ENCODE measurements at regions not wholly inside any gene's neighbourhood (a gene's known extent, or its start where the extent isn't known, plus 50 kb on each side); places are given as distances from the start of the nearest gene placed in this dataset.

DNA sequence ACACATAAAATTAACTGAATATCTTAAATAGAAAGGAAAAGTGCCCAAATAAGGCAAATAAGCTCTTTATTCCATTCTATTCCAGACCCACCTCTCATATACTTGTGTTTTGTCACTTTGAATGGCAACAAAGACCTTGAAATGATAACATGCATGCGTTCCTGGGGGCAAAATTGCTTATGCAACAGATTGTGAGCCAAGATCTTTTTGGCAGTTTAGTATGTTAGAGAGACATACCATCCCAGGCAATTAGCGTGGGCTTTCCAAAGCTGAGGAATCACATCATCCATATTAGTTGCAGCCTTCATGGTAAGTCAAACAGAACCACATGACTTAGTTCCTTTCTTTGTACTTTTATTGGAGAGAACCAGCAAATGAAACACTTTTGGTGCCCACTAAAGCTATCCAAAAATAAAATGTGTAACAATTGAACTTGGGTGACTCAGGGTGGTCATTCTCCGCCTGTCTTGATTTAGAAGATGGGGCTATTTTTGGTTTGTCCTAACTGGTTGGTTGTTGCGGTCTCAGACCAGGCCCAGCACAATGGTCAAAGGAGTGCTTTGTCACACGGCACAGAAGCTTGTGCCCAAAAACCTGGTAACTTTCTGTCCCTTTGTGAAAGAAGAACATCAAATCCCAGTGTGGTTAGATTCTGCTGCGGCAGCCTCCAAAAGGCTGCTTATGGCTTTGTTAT, 68.7 kb upstream of the ATF3 start:
- no CpG with 5 or more reads among the region's 6 CpGs for WGBS (ENCODE audit: insufficient coverage, insufficient read length)
- H3K4me1 ChIP-seq (ENCODE audit: control insufficient read depth, insufficient read depth, low read length), result no peaks in the 10 kb centered on the region
- H3K9me3 ChIP-seq (ENCODE audit: control insufficient read depth, insufficient read depth, low read length), result no peaks in the 10 kb centered on the region
- H3K4me3 ChIP-seq (ENCODE audit: low read length), result no peak overlapping the region
- H3K36me3 ChIP-seq (ENCODE audit: control insufficient read depth, insufficient read depth, low read length), result no peaks in the 10 kb centered on the region
- DNase-seq (ENCODE audit: low read depth, low spot score), result no peak
- no peak overlapping the region for H3K27ac ChIP-seq (ENCODE audit: low read length)
- no peaks in the 10 kb centered on the region for H3K27me3 ChIP-seq (ENCODE audit: control insufficient read depth, insufficient read depth, low read length)

DNA sequence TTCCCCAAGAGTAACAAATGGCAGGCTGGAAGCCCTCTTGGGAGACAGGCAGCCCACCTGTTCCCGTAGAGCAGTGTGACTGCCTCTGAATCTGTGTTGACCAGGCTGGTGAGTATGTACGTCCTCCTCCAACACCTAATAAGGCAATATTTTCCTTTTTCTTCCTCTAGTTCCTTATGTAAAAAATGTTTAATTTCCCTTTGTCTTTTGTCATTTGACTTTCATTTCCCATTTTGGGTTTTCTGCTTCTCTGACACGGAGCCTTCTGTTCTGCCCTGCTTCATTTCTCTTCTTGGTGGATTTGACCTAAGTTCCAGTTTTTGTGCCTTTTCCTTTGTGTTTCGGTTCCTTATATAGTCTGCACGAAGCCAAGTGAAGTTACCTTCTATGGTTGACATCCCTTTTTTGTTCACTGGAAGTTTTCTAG, 65.8 kb upstream of the ATF3 start:
- Histone ChIP-seq H3K9me3 (ENCODE audit: control insufficient read depth, insufficient read depth, low read length) (no peaks in the 10 kb centered on the region), H3K27ac (ENCODE audit: low read length) (no peak overlapping the region), H3K4me1 (ENCODE audit: control insufficient read depth, insufficient read depth, low read length) (peaks cover 1% of the 10 kb centered on the region; the same call in 1 of the 2 replicates), H3K4me3 (ENCODE audit: low read length) (no peak overlapping the region), H3K36me3 (ENCODE audit: control insufficient read depth, insufficient read depth, low read length) (no peaks in the 10 kb centered on the region), H3K27me3 (ENCODE audit: control insufficient read depth, insufficient read depth, low read length) (no peaks in the 10 kb centered on the region)
- no CpG with 5 or more reads among the region's 5 CpGs for WGBS (ENCODE audit: insufficient coverage, insufficient read length)
- no peak for DNase-seq (ENCODE audit: low read depth, low spot score)

DNA sequence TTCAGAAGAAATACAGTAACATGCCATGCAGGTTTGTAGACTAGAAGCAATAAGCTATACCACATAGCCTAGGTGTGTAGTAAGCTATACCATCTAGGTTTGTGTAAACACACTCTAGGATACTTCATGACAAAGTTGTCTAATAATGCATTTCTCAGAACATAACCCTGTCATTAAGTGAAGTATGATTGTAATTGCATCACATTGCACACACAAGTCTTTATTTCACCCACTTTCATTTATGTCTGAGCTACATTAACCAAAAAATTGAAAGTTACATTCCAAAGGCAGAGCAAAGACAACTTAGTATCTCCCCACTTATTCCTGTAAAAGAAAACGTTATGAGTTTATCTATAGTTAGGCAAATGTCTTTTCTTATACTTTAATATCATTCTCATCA, 64.5 kb upstream of the ATF3 start:
- Histone ChIP-seq H3K27me3 (ENCODE audit: control insufficient read depth, insufficient read depth, low read length) (no peaks in the 10 kb centered on the region), H3K4me3 (ENCODE audit: low read length) (no peak overlapping the region), H3K4me1 (ENCODE audit: control insufficient read depth, insufficient read depth, low read length) (peaks cover 1% of the 10 kb centered on the region; the same call in 1 of the 2 replicates), H3K9me3 (ENCODE audit: control insufficient read depth, insufficient read depth, low read length) (no peaks in the 10 kb centered on the region), H3K27ac (ENCODE audit: low read length) (no peak overlapping the region), H3K36me3 (ENCODE audit: control insufficient read depth, insufficient read depth, low read length) (no peaks in the 10 kb centered on the region)
- DNase-seq (ENCODE audit: low read depth, low spot score), result no peak
- no CpG with 5 or more reads among the region's 1 CpG for WGBS (ENCODE audit: insufficient coverage, insufficient read length)

DNA sequence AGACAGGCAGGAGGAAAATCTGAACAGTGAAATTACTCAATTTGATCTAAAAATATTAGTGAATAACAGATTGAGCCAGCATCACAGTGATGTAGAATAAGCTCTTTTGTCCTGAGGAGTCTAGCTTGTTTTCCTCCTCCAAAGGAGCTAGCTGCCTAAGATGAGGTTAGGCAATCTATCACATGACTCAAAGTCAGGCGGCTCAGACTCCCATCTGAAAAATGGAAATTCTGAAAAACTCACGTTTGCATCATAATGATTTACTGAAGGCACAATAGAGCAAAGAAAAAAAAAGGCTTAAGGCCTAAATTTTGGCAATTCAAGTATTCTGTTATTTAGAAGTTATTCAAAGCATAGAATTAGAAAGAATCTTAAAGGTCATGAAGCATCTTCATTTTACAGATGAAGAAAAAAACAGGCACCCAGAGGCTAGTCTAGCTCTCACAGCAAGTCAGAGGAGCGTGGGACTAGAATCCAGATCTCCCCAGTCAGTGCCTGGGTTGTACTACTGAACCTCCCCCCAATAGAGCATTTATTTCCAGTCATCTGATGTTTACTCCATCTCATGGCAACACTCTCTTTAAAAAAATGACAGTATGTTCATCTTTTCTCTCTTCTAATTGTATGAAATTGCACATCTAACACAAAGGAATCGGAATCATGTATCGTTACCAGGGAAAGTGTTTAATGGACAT, 62.5 kb upstream of the ATF3 start:
- no peak for DNase-seq (ENCODE audit: low read depth, low spot score)
- no peaks in the 10 kb centered on the region for H3K36me3 ChIP-seq (ENCODE audit: control insufficient read depth, insufficient read depth, low read length)
- H3K4me1 ChIP-seq (ENCODE audit: control insufficient read depth, insufficient read depth, low read length), result peaks cover 1% of the 10 kb centered on the region; the same call in 1 of the 2 replicates
- no peaks in the 10 kb centered on the region for H3K27me3 ChIP-seq (ENCODE audit: control insufficient read depth, insufficient read depth, low read length)
- no peak overlapping the region for H3K27ac ChIP-seq (ENCODE audit: low read length)
- H3K9me3 ChIP-seq (ENCODE audit: control insufficient read depth, insufficient read depth, low read length), result no peaks in the 10 kb centered on the region
- no peak overlapping the region for H3K4me3 ChIP-seq (ENCODE audit: low read length)
- WGBS (ENCODE audit: insufficient coverage, insufficient read length), result no CpG with 5 or more reads among the region's 5 CpGs

DNA sequence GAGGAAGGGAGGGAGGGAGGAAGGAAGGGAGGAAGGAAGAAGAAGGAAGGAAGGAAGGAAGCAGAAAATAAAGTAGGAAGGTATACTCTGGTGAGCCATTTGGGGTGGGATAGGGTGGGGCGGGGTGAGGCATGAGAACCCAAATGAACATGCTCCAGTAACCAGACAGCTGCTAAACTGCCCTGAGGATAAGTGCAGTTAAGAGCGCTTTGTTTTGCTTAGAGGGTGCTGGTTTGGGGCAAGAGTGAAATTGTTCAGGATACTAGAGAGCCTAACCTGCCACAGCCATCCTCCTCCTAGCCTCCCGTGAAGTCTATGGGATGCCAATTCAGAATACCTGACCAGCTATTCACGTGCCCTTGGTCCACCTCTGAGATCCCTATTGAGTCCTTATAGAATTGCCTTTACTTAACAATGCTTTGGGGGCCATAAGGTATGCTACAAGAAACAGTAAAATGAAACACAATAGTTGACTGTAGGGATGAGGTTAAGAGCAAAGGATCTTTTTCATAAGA, 59.0 kb upstream of the ATF3 start:
- Histone ChIP-seq H3K36me3 (ENCODE audit: control insufficient read depth, insufficient read depth, low read length) (no peaks in the 10 kb centered on the region), H3K27me3 (ENCODE audit: control insufficient read depth, insufficient read depth, low read length) (no peaks in the 10 kb centered on the region), H3K4me3 (ENCODE audit: low read length) (no peak overlapping the region), H3K9me3 (ENCODE audit: control insufficient read depth, insufficient read depth, low read length) (no peaks in the 10 kb centered on the region), H3K4me1 (ENCODE audit: control insufficient read depth, insufficient read depth, low read length) (peaks cover 1% of the 10 kb centered on the region; the same call in 1 of the 2 replicates), H3K27ac (ENCODE audit: low read length) (no peak overlapping the region)
- no CpG with 5 or more reads among the region's 4 CpGs for WGBS (ENCODE audit: insufficient coverage, insufficient read length)
- DNase-seq (ENCODE audit: low read depth, low spot score), result no peak

DNA sequence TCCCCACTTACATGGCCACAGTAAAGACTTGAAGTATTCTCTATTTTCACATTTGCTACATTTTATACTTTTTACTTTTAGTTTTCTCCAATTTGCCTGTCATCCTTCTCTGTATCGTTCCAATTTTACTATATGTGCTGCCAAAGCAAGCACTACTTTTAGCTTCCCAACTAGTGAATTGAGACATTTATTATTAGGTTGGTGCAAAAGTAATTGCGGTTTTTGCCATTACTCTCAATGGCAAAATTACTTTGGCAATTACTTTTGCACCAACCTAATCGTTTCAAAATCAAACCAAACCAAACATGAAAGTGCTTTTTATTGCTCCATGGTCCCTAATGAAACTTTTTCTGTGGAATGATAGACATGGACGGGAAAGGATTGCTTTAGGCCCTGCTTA, 56.6 kb upstream of the ATF3 start:
- Histone ChIP-seq H3K9me3 (ENCODE audit: control insufficient read depth, insufficient read depth, low read length) (no peaks in the 10 kb centered on the region), H3K4me1 (ENCODE audit: control insufficient read depth, insufficient read depth, low read length) (no peaks in the 10 kb centered on the region), H3K27me3 (ENCODE audit: control insufficient read depth, insufficient read depth, low read length) (no peaks in the 10 kb centered on the region), H3K4me3 (ENCODE audit: low read length) (no peak overlapping the region), H3K27ac (ENCODE audit: low read length) (no peak overlapping the region), H3K36me3 (ENCODE audit: control insufficient read depth, insufficient read depth, low read length) (no peaks in the 10 kb centered on the region)
- DNase-seq (ENCODE audit: low read depth, low spot score), result no peak
- WGBS (ENCODE audit: insufficient coverage, insufficient read length), result no CpG with 5 or more reads among the region's 4 CpGs

DNA sequence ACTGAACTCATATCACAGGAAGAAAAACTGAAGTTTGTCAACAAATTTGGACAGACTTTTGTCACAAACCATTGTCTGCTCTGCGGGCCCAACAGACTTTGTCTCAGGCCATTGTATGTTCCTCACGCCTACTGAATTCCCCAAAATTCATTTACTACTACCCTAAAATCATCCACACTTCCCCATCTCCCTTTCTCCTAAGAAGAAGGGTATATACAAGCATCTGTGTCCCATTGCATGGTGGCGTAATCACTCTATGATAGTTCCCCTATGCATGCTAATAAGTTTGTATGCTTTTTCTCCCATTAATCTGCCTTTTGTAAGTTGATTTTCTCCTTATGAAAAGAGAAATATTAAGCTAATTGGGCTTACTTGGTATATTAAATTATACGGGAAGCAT, 54.9 kb upstream of the ATF3 start:
- H3K4me1 ChIP-seq (ENCODE audit: control insufficient read depth, insufficient read depth, low read length), result no peaks in the 10 kb centered on the region; the same call in 1 of the 2 replicates
- H3K27ac ChIP-seq (ENCODE audit: low read length), result no peak overlapping the region
- H3K27me3 ChIP-seq (ENCODE audit: control insufficient read depth, insufficient read depth, low read length), result no peaks in the 10 kb centered on the region
- no peaks in the 10 kb centered on the region for H3K36me3 ChIP-seq (ENCODE audit: control insufficient read depth, insufficient read depth, low read length)
- H3K4me3 ChIP-seq (ENCODE audit: low read length), result no peak overlapping the region
- no peaks in the 10 kb centered on the region for H3K9me3 ChIP-seq (ENCODE audit: control insufficient read depth, insufficient read depth, low read length)
- no peak for DNase-seq (ENCODE audit: low read depth, low spot score)
- WGBS (ENCODE audit: insufficient coverage, insufficient read length), result 100% methylated on average over 1 of the region's 4 CpGs

DNA sequence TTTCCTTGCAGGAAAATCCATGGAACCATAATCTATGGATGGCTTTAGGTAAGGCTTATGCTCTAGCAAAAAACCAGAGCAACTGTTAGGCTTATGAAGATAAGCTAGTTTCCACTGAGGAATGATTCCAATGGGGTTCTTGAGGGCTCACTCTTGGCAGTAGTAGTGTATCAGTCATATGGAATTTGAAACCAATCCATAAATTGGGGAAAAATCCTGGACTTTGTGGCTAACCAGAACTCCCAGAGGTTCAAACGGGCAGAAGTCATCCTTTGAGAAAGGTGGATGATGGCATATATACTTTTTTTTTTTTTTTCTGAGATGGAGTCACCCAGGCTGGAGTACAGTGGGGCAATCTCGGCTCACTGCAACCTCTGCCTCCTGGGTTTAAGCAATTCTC, 54.2 kb upstream of the ATF3 start:
- no peak for DNase-seq (ENCODE audit: low read depth, low spot score)
- Histone ChIP-seq H3K4me3 (ENCODE audit: low read length) (no peak overlapping the region), H3K27me3 (ENCODE audit: control insufficient read depth, insufficient read depth, low read length) (no peaks in the 10 kb centered on the region), H3K27ac (ENCODE audit: low read length) (no peak overlapping the region), H3K4me1 (ENCODE audit: control insufficient read depth, insufficient read depth, low read length) (no peaks in the 10 kb centered on the region; the same call in 1 of the 2 replicates), H3K36me3 (ENCODE audit: control insufficient read depth, insufficient read depth, low read length) (no peaks in the 10 kb centered on the region), H3K9me3 (ENCODE audit: control insufficient read depth, insufficient read depth, low read length) (no peaks in the 10 kb centered on the region)
- no CpG with 5 or more reads among the region's 2 CpGs for WGBS (ENCODE audit: insufficient coverage, insufficient read length)

DNA sequence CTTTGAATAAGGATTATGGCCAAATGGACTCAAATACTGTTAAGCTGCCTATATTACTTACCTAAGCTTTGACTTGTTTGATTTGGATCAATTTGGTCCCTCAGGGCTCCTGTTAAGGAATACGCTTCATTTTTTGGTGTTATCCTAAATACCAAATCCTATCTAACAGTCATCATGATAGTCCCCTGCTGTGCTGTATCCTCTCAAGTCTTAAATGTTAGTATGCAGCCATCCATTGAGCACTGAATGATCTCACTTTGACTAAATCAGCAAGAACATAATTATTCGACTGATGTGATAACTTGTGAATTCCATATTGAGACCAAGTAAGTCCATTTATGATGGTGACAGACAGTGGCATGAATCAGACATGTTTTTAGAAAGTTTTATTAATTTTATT, 53.1 kb upstream of the ATF3 start:
- WGBS (ENCODE audit: insufficient coverage, insufficient read length), result no CpG with 5 or more reads among the region's 2 CpGs
- no peak for DNase-seq (ENCODE audit: low read depth, low spot score)
- no peak overlapping the region for H3K4me3 ChIP-seq (ENCODE audit: low read length)
- no peaks in the 10 kb centered on the region for H3K36me3 ChIP-seq (ENCODE audit: control insufficient read depth, insufficient read depth, low read length)
- no peaks in the 10 kb centered on the region for H3K9me3 ChIP-seq (ENCODE audit: control insufficient read depth, insufficient read depth, low read length)
- H3K27ac ChIP-seq (ENCODE audit: low read length), result no peak overlapping the region
- no peaks in the 10 kb centered on the region; the same call in 1 of the 2 replicates for H3K4me1 ChIP-seq (ENCODE audit: control insufficient read depth, insufficient read depth, low read length)
- H3K27me3 ChIP-seq (ENCODE audit: control insufficient read depth, insufficient read depth, low read length), result no peaks in the 10 kb centered on the region

DNA sequence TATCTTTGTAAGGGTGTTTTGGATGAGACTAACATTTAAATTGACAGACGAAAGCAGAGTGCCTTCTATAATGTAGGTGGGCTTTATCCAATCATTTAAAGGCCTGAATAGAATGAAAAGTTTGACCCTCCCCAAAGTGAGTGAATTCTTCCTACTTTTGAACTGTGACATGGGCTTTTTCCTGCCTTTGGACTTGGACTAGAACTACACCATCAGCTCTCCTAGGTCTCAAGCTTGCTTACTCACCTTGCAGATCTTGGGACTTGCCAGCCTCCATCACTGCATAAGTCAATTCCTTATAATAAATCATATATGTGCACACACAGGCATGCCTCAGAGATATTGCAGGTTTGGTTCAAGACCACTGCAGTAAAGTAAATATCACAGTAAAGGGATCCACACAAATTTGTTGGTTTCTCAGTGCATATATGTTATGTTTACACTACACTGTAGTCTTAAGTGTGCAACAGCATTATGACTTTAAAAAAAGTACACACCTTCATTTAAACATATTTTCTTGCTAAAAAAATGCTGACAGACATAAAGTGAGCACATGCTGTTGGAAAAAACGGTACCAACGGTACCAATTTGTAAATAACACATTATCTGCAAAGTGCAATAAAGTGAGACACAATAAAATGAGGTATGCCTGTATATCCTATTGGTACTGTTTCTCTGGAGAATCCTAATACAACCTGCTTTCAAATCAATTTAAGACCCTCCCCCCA, 51.6 kb upstream of the ATF3 start:
- H3K4me3 ChIP-seq (ENCODE audit: low read length), result no peak overlapping the region
- no peaks in the 10 kb centered on the region; the same call in 1 of the 2 replicates for H3K4me1 ChIP-seq (ENCODE audit: control insufficient read depth, insufficient read depth, low read length)
- no peak for DNase-seq (ENCODE audit: low read depth, low spot score)
- no peaks in the 10 kb centered on the region for H3K9me3 ChIP-seq (ENCODE audit: control insufficient read depth, insufficient read depth, low read length)
- no CpG with 5 or more reads among the region's 3 CpGs for WGBS (ENCODE audit: insufficient coverage, insufficient read length)
- H3K36me3 ChIP-seq (ENCODE audit: control insufficient read depth, insufficient read depth, low read length), result no peaks in the 10 kb centered on the region
- H3K27ac ChIP-seq (ENCODE audit: low read length), result no peak overlapping the region
- no peaks in the 10 kb centered on the region for H3K27me3 ChIP-seq (ENCODE audit: control insufficient read depth, insufficient read depth, low read length)
